Transverse colon (tissue), 4 donors: ENCODE measurements at regions not wholly inside any gene's neighbourhood (a gene's known extent, or its start where the extent isn't known, plus 50 kb on each side); places are given as distances from the start of the nearest gene placed in this dataset.

Experiments used
- DNase-seq: peaks from one replicate; pipeline ENCODE4 v3.0.0-alpha.2; 2019
- H3K27ac ChIP-seq, 4 donors: fragments of 200-600 bp; sonication (generic); 2 replicates each; pipeline ENCODE4 v1.5.1; 2016 to 2018; ENCODE audit warnings: inconsistent platforms in 4 of 4
- H3K27me3 ChIP-seq: fragments of 200-600 bp; sonication (generic); 2 replicates; pipeline ENCODE4 v1.5.1; 2017; ENCODE audit warnings: inconsistent platforms
- H3K36me3 ChIP-seq, 4 donors: fragments of 200-600 bp; sonication (generic); 2 replicates each; pipeline ENCODE4 v1.5.1; 2017 to 2019; ENCODE audit warnings: inconsistent platforms in 4 of 4
- H3K4me1 ChIP-seq, 4 donors: fragments of 200-600 bp; sonication (generic); 2 replicates each; pipeline ENCODE4 v1.5.1; 2017 to 2020; ENCODE audit warnings: inconsistent platforms in 4 of 4
- H3K4me3 ChIP-seq, 4 donors: fragments of 200-600 bp; sonication (generic); 1 replicate in 1 of 4; 2 replicates in 3 of 4; pipeline versions ENCODE4 v1.5.1 to v1.6.1; 2017 to 2019; ENCODE audit warnings: inconsistent platforms in 4 of 4
- H3K9me3 ChIP-seq, 2 donors: fragments of 200-600 bp; sonication (generic); 2 replicates each; pipeline ENCODE4 v1.5.1; 2017 to 2019; ENCODE audit warnings: inconsistent platforms in 2 of 2
- EP300 ChIP-seq: sonication (generic); formaldehyde crosslinking; IDR thresholded peaks from one replicate; pipeline ENCODE4 v1.6.1; 2017; ENCODE audit warnings: antibody characterized with exemption, low read depth
- POLR2A ChIP-seq: fragments of 450-650 bp; IDR thresholded peaks from one replicate; pipeline ENCODE4 v1.6.1; 2016; ENCODE audit warnings: antibody characterized with exemption, mild to moderate bottlenecking, moderate library complexity
- POLR2AphosphoS5 ChIP-seq, 3 donors: sonication (generic); formaldehyde crosslinking; IDR thresholded peaks; one replicate each; pipeline ENCODE4 v1.6.1; 2016; ENCODE audit warnings: antibody characterized with exemption in 3 of 3
- WGBS, 2 donors: methylation state at CpG; one replicate each; pipeline ENCODE4 v1.1.5; 2018; ENCODE audit warnings: low coverage in 1 of 2; 5-methylcytosine and 5-hydroxymethylcytosine counted together
- in situ Hi-C, 4 donors: fragments of 200-750 bp; cut with MboI; loops; one replicate each; pipeline versions ENCODE4 v1.15.0 to v1.15.1; 2017; ENCODE audit warnings: low sequenced_read_pairs in 3 of 4, low pct_ligation_motif_present in 1 of 4, low pct_unique_long_range_greater_than_20kb in 1 of 4
- intact Hi-C: fragments of 100-400 bp; cut with DNase I; formaldehyde crosslinking; loops from one replicate; pipeline ENCODE4 v1.15.1; 2023; ENCODE audit warnings: low total_unique reads
- TF ChIP-seq, protein P1 (sequence below), 5 experiments: fragments of 200-600 bp in 3 of 5; fragments of 450-650 bp in 2 of 5; sonication (generic) in 3 of 5; IDR thresholded peaks; 1 replicate in 2 of 5; 2 replicates in 3 of 5; pipeline ENCODE4 v1.5.1; 2016 to 2017; ENCODE audit warnings: antibody characterized with exemption in 5 of 5, inconsistent platforms in 3 of 5, mild to moderate bottlenecking in 2 of 5, moderate library complexity in 1 of 5

DNA sequence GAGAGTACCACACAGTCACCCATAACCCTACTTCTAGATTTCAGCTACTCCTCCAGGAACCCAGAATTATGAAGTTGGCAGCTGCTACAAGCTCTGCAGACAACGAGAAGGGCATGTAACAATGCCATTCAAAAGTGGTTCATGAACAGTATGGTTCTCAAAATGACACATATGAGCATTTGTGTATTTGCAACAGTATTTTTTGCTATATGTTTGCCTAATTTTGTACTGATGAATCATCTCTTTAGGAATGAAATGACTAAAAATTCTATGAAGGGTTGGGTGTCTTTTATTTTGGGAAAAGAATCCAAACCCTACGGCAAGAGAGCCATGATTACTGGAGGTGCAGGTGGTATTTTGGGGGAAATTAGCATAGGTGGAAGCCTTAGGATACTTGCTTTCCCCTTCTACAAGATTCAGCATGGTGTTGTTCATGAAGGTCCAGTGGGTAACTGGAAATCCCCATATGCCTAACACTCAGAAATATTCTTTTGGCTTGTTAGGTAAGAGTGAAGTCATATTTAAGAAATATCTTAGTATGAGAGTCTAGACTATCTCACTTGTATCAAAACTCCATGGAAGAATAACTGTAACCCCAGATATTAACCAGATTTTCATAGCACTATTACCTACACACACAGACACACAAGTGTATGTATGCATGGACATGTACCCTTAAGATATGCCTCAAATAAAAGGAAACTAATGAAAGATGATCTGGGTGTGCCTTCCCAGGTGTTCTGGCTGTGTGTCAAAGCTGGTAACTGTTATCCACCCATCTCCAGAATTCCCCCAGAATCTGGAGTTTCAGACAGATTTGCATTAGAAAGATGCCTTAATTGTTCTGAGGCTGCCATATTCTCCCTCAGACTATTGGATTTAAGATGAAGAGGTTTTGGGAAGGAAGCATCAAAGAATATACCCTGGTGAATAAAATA, 688.2 kb upstream of the SOX9 start:
- Histone ChIP-seq H3K36me3 (no peaks in the 10 kb centered on the region), H3K27ac (no peak overlapping the region), H3K9me3 (no peaks in the 10 kb centered on the region), H3K4me1 (no peaks in the 10 kb centered on the region), H3K27me3 (no peaks in the 10 kb centered on the region), H3K4me3 (no peak overlapping the region)
- WGBS, 2 donors = 67 to 77% methylated on average over 1 to 2 of the region's 2 CpGs
- TF ChIP-seq POLR2AphosphoS5 (IDR thresholded peaks at IDR 0.05) (no peak), EP300 (no peak), POLR2A (no peak)
- TF ChIP-seq, protein P1, sequence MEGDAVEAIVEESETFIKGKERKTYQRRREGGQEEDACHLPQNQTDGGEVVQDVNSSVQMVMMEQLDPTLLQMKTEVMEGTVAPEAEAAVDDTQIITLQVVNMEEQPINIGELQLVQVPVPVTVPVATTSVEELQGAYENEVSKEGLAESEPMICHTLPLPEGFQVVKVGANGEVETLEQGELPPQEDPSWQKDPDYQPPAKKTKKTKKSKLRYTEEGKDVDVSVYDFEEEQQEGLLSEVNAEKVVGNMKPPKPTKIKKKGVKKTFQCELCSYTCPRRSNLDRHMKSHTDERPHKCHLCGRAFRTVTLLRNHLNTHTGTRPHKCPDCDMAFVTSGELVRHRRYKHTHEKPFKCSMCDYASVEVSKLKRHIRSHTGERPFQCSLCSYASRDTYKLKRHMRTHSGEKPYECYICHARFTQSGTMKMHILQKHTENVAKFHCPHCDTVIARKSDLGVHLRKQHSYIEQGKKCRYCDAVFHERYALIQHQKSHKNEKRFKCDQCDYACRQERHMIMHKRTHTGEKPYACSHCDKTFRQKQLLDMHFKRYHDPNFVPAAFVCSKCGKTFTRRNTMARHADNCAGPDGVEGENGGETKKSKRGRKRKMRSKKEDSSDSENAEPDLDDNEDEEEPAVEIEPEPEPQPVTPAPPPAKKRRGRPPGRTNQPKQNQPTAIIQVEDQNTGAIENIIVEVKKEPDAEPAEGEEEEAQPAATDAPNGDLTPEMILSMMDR (IDR thresholded peaks at IDR 0.05) = no peak
- DNase-seq = no peak
- in situ Hi-C loops = no loop called here
- intact Hi-C loops = no loop called here

DNA sequence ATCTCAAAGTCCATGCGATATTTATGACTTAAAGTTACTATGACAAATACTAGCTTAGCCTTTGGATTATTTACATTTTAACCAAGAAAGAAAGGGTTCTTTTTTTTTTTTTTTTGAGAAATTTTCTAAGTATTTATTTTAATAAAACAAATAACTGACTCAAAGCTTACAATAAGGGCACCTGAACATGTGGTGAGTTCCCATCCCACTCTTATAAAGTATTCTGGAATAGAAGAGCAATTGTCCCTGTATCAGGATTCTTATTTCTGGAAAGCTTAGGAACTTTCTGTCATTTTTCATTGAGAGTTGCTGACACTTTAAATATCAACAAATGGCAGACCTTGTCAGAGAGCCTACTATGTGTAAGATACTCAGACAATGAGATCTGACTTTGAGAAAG, 686.1 kb upstream of the SOX9 start:
- 90 to 92% methylated on average over 1 of the region's 1 CpG for WGBS, 2 donors
- Histone ChIP-seq H3K36me3 (no peaks in the 10 kb centered on the region), H3K9me3 (no peaks in the 10 kb centered on the region), H3K27ac (no peak overlapping the region), H3K4me1 (no peaks in the 10 kb centered on the region), H3K27me3 (no peaks in the 10 kb centered on the region), H3K4me3 (no peak overlapping the region)
- DNase-seq = no peak
- TF ChIP-seq EP300 (no peak), POLR2AphosphoS5 (IDR thresholded peaks at IDR 0.05) (no peak), POLR2A (no peak)
- TF ChIP-seq, protein P1 (IDR thresholded peaks at IDR 0.05) = no peak
- in situ Hi-C loops (no loop called here), intact Hi-C loops (no loop called here)

DNA sequence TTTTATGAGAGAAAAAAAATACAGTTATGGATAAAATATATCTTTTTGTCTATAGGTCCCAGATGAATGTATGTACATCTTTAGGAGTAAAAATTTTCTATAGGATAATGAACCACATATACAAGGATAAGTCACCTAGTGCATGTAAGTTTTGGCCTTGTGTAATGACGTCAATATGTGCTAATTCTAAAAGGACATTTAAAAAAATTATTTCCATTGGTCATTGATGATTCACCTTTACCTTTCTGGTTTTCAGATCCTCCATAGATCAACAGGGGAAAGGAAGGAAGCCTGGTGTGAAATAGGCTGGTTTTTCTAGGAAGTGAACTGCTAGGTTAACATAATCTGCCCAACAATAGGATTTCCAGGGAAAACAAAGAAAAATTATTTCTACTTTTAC, 684.3 kb upstream of the SOX9 start:
- in situ Hi-C loops (no loop called here), intact Hi-C loops (no loop called here)
- H3K27me3 ChIP-seq = no peaks in the 10 kb centered on the region
- no peak for DNase-seq
- no peaks in the 10 kb centered on the region for H3K4me1 ChIP-seq
- H3K9me3 ChIP-seq = no peaks in the 10 kb centered on the region
- H3K27ac ChIP-seq = no peak overlapping the region
- 75 to 100% methylated on average over 1 of the region's 1 CpG for WGBS, 2 donors
- no peak overlapping the region for H3K4me3 ChIP-seq
- TF ChIP-seq EP300 = no peak
- TF ChIP-seq, protein P1 (IDR thresholded peaks at IDR 0.05) = no peak
- no peak for TF ChIP-seq POLR2A
- no peak for TF ChIP-seq POLR2AphosphoS5 (IDR thresholded peaks at IDR 0.05)
- H3K36me3 ChIP-seq = no peaks in the 10 kb centered on the region

DNA sequence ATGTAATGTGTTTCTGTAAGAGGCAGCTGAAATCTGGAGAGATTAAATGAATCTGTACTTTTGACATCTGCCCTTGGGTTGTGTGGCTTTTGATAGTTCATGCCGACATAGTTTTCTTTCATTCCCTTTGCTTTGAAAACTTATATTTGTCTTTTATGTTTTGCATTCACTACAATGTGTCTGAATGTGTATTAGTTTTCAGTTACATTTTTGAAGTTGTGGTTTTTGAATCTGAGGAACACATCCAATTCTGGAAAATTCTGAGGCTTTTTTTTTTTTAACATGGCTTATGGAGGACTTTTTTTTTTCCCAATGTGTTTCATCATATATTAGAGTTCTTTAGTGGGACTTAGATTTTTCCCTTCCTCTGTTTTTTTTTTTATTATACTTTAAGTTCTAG, 683.7 kb upstream of the SOX9 start:
- Histone ChIP-seq H3K4me1 (no peaks in the 10 kb centered on the region), H3K4me3 (no peak overlapping the region), H3K27me3 (no peaks in the 10 kb centered on the region), H3K9me3 (no peaks in the 10 kb centered on the region), H3K36me3 (no peaks in the 10 kb centered on the region), H3K27ac (no peak overlapping the region)
- DNase-seq = no peak
- WGBS, 2 donors = 85 to 100% methylated on average over 1 of the region's 1 CpG
- intact Hi-C loops = loop anchor here (1.0 kb wide), 1 partner anchor 24 kb away; no protein-coding TSS in a partner anchor
- in situ Hi-C loops = no loop called here
- TF ChIP-seq EP300 (no peak), POLR2A (no peak), POLR2AphosphoS5 (IDR thresholded peaks at IDR 0.05) (no peak)
- TF ChIP-seq, protein P1 (IDR thresholded peaks at IDR 0.05) = no peak
